HG02759 (cell line): ENCODE measurements at regions not wholly inside any gene's neighbourhood (a gene's known extent, or its start where the extent isn't known, plus 50 kb on each side); places are given as distances from the start of the nearest gene placed in this dataset.
"Not testable (repeated sequence)": the region's sequence is repeated elsewhere in the genome, so short reads cannot be mapped to it uniquely, and the experiment has no call there.

Experiments used
- ATAC-seq: cut with Tn5 transposase; IDR thresholded peaks from one replicate; pipeline ENCODE4 v1.9.1; 2021; ENCODE audit warnings: mild to moderate bottlenecking, moderate library complexity; ENCODE audit not compliant: unreplicated experiment

DNA sequence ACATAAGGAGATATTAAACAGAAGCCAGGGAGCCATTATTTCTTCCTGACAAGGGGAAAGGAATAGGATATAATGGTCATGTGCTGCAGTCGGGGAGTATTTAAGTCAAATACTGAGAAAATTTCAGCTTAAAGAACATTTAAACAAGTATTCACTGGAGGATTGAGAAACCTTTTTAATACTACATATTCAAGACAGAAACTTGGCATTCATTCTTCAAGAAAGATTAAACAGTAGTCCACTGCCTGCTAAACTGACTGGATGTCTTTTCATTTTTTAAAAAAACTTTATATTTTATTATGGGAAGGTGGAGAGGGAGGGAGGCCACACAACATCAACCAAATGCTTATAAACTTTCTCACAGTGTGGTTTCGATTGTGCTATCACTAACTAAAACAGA, 107.4 kb upstream of the CBLB start:
- no peak for ATAC-seq

DNA sequence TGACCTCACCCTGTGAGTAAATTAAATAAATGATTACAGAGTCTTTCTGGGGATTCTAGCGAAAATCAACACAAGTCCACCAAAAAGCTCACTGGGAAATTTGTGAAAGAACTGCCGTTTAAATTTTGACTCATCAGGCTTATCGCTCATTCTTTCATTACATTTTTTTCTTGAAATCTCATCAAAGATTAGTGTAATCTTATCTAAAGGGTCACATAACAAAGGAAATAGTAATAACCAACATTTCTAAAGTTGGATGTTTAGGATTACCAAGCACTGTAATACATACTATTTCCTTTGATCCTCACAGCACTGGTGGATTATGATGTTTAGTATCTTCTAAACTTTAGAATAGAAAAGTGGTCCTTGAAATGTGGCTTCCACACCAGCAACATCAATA, 111.1 kb upstream of the CBLB start:
- ATAC-seq, result no peak

DNA sequence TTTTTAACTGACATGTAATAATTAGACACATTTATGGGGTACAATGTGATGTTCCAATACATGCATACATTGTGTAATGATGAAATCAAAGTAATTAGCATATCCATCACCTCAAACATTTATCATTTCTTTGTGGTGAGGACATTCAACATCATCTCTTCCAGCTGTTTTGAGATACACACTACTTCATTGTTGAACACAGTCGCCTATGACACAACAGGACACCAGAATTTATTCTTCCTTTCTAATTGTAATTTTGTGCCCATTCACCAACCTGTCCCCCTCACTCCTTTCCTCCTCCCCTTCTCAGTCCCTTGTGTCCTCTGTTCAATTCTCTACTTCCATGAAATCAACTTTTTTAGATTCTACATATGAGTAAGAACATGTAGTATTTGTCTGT, 113.4 kb upstream of the CBLB start:
- no peak for ATAC-seq

DNA sequence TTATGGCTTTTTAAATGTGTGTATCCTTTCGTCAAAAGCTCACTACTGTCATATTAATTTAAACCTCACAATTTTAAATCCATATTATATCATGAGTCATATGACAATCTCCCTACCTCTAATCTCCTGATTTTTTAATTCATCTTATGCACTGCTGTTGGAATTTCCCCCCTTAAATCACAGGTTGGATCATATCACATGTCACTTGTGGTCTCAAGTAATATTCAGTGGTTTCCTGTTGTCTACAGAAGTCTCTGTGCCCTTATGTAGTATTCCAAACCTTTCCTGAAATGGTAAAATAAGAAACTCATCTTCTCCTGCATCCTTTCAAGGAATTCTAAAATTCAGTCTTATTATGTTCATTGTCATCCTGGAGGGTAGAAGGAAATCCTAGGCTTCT, 116.0 kb upstream of the CBLB start:
- ATAC-seq, result no peak

DNA sequence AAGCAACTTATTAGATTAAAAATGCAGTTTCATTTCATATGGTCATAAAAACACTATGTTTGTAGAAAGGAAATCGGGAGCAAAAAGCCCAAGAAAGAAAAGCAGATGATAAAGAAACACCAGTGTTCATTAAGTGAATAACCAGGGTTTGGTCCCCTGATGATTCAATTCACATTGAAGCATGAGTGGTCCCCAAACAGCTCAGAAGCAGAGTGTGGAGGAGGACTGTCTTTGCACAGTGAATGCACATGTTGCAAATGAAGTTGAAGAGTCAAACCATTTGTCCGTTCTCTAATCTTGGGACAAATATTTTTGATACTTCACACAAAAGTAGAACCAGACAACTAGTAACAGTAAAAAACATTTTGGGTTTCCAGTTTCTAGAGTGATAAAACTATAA, 117.5 kb upstream of the CBLB start:
- ATAC-seq, result not testable (repeated sequence)

DNA sequence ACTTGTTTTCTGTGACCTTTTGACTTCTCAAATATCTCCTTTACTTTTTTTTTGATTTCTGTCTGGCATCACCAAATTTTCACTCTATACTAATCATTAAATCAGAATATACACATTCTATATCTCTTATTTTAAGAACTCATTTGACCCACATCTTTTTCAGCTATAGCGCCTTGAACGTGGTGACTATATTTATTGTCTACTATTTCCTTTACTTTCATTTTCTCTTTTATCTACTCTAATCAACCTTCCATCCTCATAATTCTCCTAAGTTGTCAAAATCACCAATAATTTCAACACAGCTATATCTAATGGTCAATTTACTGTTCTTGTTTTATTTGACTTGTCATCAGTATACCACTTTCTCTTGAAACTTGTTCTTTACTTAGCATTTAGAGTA, 119.0 kb upstream of the CBLB start:
- no peak for ATAC-seq

DNA sequence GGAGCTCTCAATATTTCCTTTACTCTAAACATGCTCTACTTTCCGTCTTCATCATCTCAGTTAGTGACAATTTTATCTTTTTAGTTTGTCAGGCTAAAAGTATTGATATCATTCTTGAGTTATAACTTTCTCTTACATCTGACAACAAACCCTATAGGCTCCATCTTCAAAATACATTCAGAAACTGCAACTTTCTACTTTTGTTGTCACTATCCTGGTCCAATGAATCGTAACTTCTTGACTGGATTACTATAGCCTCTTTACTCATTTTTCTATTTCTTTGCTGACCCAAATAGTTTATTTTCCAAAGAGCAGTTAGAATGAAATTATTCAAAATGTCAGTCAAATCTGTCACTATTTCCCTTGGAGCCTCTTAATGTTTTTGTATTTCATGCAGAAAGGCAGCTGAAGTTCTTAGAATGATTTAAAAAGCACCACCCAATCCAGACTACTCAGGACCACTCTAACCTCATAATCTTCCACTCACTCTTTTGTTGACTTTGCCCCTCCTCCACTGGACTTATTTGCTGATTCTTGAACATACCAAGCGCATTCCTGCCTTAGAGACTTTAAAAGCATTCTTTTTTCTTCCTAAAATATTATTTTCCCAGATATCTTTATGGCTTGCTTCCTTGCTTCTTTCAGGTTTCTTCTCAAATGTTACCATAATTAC, 119.9 kb upstream of the CBLB start:
- no peak for ATAC-seq

DNA sequence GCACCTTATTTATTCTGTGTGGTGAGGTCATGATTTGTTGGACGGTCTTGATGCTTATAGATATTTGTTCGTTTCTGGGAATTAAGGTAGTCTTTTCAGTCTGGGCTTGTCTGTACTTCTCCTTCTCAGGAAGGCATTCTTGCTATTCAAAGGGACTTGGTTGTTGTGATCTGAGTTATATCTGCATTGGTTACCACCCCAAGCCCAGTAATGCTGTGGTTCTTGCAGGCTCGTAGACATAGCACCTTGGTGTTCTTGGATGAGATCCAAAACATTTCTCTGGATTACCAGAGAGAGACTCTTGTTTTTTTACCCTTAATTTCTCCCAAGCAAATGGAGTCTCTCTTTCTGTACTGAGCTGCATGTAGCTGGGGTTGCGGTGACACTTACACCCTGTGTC, 128.0 kb upstream of the CBLB start:
- no peak for ATAC-seq

DNA sequence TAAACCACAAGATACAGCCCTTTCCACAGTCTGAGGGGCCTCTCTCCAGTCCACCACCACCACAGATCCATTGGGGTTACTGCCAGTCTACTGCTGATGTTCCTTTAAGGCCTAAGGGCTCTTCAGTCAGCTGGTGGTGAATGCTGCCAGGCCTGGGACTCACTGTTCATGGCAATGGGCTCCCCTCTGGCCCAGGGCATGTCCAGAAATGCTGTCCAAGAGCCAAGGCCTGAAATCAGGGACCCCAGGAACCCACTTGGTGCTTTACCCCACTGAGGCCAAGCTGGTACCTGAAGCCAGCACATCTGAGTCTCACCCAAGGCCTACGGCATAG, 128.6 kb upstream of the CBLB start:
- no peak for ATAC-seq

DNA sequence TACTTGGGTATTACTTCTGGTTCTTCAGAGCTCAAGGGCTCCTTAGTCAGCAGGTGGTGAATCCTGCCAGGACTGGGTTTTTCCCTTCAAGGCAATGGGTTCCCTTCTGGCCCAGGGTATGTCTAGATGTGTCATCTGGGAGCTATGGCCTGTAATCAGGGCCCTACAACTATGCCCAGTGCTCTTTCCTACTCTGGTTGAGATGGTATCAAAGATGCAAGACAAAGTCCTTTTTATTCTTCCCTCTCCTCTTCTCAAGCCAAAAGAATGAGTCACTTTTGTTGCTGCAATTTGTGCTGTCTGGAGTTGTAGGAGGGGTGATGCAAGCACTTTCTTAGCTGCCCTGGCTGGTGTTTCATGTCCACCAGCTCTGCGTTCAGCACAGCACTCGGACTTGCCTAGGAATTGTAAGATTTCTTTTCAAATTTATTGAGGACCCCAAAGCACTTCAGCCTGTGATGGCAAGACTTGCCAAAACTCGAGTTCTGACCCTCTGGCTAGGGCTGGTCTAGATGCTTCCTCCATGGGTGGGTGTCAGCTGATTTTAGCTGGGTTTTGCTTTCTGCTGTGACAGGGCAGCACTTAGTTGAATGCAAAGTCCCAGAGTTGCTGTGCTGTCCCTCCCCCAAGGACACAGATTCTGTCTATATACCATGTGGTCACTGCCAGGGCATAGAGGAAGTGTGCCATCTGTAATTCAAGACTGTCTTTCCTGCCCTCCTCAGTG, 129.2 kb upstream of the CBLB start:
- ATAC-seq, result no peak

DNA sequence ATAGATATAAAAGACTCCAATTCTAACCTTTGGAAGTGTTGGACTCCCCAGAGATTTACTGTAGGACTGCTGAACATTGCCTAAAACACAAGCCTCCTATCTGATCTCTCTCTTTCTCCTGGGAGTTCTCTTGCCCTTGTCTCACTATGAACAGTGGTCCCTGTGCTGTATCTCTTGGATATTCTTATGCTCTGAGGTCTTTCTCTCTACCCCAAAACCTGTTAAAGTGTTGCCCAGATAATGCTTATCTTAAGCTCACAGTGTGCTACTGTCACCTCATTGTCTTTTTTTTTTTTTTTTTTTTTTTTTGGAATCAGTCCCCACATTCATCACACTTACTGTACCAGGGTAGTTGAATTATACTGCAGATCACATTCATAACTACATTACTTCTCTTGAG, 131.0 kb upstream of the CBLB start:
- no peak for ATAC-seq

DNA sequence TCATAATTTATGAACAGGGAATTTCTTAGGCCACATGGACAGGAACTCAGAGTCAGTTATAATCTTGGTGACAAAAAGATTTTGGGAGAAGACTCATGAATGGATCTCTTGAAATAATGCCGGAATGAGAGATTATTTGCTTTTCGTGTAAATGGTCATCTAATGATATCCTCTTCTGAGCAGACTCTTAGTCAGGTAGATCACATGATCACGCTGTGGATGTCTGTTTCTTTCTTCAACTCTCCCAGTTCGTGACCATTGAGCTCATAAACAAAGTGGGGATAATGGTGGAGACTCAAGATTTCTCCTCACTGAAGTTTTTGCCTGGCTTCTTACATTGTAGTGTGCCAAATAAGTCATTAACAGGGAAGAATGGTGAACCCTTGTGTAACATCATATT, 133.1 kb upstream of the CBLB start:
- no peak for ATAC-seq

DNA sequence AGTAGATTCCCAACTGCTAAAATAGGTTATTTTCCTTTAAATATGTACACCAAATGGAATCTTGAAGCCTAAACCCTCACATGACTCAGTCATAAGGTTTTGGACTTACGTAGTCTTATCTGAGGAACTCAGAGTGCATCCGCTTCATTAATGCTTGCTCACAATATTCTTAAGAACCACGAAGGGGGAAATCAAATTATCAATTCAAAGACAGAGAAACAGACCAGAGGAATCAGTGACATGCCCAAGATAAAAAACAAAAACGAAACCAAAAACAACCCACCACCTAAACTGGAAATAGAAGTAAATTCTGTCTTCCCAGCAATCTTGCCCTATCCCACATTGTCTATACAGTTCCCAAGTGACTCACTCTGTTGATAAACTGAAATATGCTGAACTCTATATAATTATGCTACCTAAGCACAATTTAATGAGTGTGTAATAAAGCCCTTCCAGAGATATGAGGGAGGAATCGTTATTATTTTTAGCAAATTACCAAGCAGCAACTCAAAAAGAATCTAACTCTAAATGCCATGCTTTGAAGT, 135.4 kb upstream of the CBLB start:
- ATAC-seq, result no peak

DNA sequence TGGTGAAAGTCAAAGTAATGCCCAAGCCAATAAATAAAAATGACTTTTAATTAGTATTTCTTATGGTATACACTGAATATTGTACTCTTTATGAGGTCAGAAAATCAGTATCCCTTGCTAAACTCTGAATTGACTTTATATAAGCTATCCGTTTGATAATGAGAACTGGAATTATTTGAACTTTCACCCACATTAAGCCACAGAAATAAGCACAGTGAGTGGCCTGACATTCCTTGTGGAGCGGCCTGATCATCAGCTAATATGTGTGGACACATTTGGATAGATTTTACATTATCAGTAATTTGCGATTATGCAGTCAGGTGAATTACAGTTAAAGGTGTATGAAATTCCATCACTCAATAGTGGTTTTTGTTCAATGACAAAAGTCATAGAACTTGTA, 136.0 kb upstream of the CBLB start:
- ATAC-seq, result no peak

DNA sequence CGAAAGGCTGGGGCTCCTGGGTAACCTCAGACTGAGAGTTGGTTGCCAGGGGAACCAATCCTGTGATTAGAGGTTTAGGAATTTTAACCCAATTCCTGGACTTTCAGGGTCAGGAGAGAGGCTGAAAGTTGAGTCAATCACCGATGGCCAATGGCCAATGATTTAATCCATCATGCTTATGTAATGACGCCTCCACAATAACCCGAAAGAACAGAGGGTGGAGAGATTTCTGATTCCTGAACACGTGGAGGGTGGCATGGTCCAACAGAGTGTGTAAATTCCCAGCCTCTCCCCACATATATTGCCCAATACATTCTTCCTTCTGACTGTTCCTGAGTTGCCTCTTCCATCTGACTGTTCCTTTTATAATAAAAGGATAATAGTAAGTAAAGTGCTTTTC, 137.2 kb upstream of the CBLB start:
- ATAC-seq, result no peak

DNA sequence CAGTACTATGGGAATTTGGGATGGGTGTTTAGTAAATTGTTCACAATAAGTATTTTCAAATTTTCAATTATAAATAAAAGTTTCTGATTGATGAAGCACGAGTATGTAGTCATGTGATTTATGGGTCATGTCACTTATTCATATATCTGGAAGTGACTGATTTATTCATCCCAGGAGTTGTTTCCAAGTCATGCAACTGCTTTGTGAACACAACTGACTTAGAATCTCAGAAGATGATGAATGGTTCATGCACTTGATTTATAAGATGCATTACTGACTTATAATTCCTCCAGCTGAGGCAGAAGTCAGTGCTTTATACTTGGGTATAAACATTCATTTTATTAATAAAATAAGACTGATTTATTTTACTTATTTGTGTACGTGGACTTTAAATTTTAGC, 137.8 kb upstream of the CBLB start:
- no peak for ATAC-seq

DNA sequence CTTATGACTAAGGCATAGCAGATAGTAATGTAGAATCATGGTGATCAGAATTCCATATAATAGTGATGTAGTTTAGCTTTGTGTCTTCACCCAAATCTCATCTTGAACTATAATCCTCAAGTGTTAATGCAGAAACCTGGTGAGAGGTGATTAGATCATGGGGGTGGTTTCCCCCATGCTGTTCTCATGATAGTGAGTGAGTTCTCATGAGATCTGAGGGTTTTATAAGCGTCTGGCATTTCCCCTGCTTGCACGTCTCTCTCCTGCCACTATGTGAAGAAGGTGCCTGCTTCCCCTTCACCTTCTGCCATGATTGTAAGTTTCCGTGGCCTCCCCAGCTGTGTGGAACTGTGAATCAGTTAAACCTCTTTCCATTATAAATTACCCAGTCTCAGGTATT, 138.7 kb upstream of the CBLB start:
- ATAC-seq, result no peak

DNA sequence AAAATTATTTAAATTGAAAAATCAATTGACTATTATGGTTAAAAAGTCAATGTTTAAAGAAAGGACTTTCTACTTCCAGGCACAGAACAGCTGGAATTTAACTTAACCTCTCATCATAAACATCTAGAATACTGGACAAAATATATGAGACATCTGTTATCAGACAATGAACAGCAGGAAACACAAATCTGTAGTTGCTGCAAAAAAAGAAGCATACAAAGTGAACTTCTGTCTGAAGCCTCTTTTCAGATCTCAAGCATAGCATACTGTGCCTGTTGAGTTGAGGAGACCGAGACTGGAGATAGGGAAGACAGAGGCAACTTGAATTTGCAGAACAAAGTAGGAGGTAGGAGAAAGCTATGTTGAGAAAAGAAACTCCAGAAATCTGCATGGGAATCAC, 140.0 kb upstream of the CBLB start:
- ATAC-seq, result no peak

DNA sequence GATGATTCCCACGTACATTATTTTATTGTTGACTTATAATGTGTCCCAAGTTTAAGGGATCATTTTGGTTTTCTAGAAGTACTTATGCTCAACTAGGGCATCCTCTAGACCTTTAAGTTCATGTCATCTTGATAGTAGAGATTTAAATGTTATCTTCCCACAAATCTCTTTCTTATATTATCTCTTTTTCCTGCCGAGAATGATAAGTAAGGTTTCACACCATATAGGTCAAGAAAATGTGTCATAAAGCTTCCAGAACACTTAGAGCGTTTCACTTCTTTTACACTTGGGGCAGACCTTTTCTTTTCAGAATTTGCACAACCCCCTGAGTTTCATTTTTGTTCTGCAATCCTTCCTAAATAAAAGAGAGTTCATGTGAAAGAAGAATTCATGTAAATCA, 142.0 kb upstream of the CBLB start:
- no peak for ATAC-seq

DNA sequence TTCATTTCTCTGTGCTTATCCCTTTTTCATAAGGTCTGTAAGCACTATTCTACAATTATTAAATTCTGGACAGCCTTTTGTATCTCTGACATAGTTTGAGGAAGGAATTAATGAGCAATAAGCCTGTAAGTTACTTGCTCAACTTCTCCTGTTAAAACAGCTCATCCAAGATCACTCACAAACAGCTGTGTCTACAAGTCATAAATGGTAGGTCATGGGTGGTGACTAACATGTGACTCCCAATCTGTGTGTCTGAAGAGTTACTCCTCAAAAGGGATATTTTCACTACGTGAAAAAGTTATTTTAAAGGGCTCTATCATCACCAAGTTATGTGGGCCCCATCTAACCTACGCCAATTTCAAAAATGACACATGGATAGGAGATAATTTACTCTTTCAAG, 145.2 kb upstream of the CBLB start:
- no peak for ATAC-seq

DNA sequence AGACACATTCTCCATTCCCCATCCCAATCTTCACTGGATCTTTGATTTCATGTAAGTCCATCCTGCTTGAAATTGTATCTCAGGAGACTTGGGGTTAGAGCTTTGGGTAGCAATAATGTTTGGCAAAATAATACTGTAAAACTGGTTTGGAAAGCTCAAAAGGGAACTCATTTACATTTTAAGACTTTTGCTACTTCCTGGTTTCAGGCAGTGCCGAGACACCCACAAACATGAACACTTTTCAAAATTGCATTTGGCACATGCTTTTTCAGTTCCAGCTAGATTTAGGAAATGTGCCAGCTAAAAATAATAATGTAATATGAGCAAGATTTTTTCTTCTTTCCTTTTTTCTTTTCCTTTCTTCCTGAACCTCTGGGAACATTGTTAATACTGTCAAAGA, 145.7 kb upstream of the CBLB start:
- no peak for ATAC-seq

DNA sequence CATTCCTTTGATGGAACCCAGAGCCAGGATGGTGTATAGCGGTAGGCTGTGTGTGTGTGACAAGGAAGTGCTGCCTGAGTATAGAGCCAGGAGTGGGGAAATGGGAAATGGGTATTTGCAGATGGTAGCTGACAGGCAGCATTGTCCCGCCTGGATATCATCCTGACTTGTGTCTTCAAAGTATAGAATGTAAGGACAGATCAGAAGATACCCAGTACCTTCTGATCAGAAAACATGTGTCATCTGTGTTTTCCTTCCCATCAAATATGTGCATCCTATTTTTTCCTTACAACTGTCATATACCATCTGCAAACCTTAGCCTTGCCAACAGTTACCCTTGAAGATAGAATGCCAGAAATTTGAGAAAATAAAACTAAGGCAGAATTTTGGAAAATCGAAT, 146.2 kb upstream of the CBLB start:
- ATAC-seq, result no peak

DNA sequence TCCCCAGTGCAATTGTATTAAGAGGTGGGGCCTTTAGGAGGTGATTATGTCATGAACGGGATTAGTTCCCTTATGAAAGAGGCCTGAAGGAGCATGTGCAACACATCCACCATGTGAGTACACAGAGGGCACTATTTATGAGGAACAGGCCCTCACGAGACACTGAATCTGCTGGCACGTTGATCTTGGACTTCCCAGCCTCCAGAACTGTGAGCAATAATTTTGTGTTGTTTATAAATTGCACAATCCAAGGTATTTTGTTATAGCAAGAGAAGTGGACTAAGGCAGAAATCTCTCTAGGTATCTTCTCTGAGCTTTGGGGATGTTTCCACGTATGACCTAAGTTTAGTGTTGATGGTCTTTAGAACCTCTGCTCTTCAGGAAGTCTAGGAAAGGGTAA, 149.3 kb upstream of the CBLB start:
- ATAC-seq, result no peak
